T-helper 1 cell treated with Interleukin-12 subunit alpha and Interleukin-12 subunit beta and Interleukin-4 antibody, amounts not matched to agents 30 μg/mL and 1 μg/mL, for 36 hours (primary cell): ENCODE measurements at regions not wholly inside any gene's neighbourhood (a gene's known extent, or its start where the extent isn't known, plus 50 kb on each side); places are given as distances from the start of the nearest gene placed in this dataset.

ENCODE experiments used
- H3K27ac Mint-ChIP-seq: one replicate; pipeline ENCODE4 v1.8.0; 2021; ENCODE audit warnings: mild to moderate bottlenecking, mixed read lengths
- H3K27me3 Mint-ChIP-seq: one replicate; pipeline ENCODE4 v1.8.0; 2021; ENCODE audit warnings: low read depth, mixed read lengths
- H3K36me3 Mint-ChIP-seq: one replicate; pipeline ENCODE4 v1.8.0; 2021; ENCODE audit warnings: low read depth, mixed read lengths
- H3K4me1 Mint-ChIP-seq: one replicate; pipeline ENCODE4 v1.8.0; 2021; ENCODE audit warnings: low read depth, mixed read lengths
- H3K4me3 Mint-ChIP-seq: one replicate; pipeline ENCODE4 v1.8.0; 2021; ENCODE audit warnings: mild to moderate bottlenecking, moderate library complexity, mixed read lengths
- H3K9me3 Mint-ChIP-seq: one replicate; pipeline ENCODE4 v1.8.0; 2021; ENCODE audit warnings: mixed read lengths

DNA sequence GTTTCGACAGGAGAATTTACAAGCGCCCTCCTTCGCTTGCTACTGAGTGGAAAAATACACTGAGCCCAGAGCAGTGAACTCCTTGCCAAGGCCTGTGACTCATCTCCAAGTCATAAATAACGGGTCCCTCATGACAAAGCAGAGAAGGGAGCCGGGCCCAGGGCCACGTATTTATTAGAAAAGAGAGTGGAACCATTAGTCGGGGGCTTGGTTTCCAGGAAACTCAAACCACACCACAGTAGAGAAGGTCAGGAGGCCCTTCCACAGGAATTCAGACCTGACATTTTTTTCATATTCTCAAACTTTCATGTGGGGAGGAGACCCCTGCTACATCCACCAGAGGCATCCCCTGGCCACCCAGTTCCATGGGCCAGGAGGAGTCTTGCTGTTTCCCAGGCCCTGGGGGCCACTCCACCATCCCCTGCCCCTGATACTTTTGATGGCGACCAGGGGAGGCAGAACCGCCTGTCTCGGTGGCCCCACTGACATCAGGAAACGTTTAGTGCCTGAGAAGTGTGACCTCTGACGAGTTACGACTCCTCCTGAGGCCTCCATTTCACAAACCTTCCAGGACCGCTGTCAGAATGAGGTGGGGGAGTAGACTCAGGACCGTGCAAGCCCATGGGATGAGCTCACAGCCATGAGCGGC lies 289.7 kb downstream of the DYSF start:
- Mint-ChIP-seq H3K27ac (no peak overlapping the region), H3K27me3 (peaks cover 4% of the 10 kb centered on the region), H3K36me3 (no peaks in the 10 kb centered on the region), H3K4me3 (no peak overlapping the region), H3K9me3 (peaks cover 5% of the 10 kb centered on the region), H3K4me1 (no peaks in the 10 kb centered on the region)

DNA sequence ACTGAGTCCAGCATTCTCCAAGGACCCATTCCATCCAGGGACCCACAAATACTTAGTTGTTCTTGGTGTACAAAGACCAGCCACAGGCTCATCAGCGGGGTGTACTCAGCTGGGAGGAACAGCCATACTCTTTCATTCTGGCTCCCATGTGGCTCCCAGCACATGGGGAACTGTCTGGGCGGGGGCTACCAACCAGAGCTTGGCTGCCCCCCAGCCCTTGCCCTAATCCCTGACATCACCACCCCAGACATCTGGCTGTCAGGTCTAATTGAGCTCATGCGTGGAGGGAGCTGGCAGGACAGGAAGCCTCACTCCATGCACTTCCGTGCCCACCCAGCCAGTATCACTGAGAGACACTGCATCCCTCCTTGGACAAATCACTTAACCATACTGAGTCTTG lies 283.6 kb downstream of the DYSF start:
- Mint-ChIP-seq H3K27ac (no peak overlapping the region), H3K4me1 (no peaks in the 10 kb centered on the region), H3K9me3 (peaks cover 5% of the 10 kb centered on the region), H3K27me3 (no peaks in the 10 kb centered on the region), H3K4me3 (no peak overlapping the region), H3K36me3 (no peaks in the 10 kb centered on the region)

DNA sequence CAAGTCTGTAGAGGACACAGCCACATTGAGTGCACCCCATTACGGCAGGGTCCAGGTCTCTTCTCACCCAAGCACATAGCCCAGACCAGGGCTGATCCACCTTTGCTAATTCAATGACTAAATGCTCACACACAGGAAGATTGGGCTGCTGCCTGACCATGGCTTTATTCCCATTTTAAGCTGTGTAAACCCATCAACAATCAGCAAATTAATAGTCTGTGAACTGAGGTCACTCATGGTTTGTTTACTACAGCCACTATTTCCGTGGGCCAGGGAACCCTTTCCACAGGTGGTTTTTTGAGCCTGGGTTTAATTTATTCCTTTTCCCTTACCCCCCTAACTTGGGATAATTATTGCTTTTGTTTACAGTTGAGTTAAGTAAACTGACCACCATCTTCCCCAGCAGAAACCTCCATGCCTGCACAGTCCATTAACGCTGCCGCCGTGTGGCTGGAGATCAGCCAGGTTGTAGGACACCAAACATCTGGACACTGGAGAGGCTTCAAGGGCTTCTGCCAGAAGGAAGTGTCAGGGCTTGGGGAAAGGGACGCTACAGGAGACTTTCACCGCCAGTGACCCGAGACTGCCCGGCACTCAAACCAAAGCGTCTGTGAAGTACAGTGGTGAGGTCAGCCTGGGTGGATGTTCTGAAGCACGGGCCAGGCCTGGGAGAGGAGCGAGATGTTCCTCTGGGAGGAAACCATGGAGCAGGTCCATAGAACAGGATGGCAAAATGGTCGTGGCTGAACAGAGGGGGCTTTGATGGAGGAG lies 282.9 kb downstream of the DYSF start:
- no peaks in the 10 kb centered on the region for H3K4me1 Mint-ChIP-seq
- H3K4me3 Mint-ChIP-seq: no peak overlapping the region
- H3K27ac Mint-ChIP-seq: no peak overlapping the region
- H3K27me3 Mint-ChIP-seq: no peaks in the 10 kb centered on the region
- no peaks in the 10 kb centered on the region for H3K36me3 Mint-ChIP-seq
- H3K9me3 Mint-ChIP-seq: peaks cover 5% of the 10 kb centered on the region
